GM19035 (cell line): ENCODE measurements at regions not wholly inside any gene's neighbourhood (a gene's known extent, or its start where the extent isn't known, plus 50 kb on each side); places are given as distances from the start of the nearest gene placed in this dataset.
"Not testable (repeated sequence)": the region's sequence is repeated elsewhere in the genome, so short reads cannot be mapped to it uniquely, and the experiment has no call there.

Experiments used
- ATAC-seq: cut with Tn5 transposase; IDR thresholded peaks from one replicate; pipeline ENCODE4 v1.9.1; 2021; ENCODE audit not compliant: unreplicated experiment

DNA sequence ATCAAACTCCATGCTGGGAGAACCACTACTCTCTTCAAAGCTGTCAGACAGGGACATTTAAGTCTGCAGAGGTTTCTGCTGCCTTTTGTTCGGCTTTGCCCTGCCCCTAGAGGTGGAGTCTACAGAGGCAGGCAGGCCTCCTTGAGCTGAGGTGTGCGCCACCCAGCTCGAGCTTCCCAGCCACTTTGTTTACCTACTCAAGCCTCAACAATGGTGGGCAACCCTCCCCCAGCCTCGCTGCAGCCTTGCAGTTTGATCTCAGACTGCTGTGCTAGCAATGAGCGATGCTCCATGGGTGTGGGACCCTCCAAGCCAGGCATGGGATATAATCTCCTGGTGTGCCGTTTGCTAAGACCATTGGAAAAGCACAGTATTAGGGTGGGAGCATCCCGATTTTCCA is 185.3 kb downstream of the COX18 start:
- not testable (repeated sequence) for ATAC-seq

GRCh38 chr4:72876946-72877345 is 192.6 kb downstream of the COX18 start:
- no peak for ATAC-seq

DNA sequence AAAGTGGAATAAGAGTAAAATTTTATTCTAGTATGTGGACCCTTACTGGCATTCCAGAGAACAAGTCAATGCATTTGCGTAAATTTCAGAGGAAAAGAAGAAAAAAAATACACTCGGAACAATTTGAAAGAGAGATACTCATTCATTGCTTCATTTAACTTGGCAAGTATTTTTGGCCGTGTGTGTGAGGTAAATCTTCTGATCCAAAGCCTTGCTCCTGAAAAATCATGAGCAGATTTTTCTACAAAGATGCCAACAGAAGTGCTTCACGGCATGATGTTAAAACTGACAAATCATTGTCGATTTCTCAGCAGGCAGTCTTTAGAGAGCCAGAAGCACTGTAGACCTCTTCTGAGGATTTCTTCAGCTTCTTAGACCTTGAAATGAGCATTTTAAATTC is 194.0 kb downstream of the COX18 start:
- ATAC-seq = no peak

GRCh38 chr4:72875138-72875537 is 194.4 kb downstream of the COX18 start:
- no peak for ATAC-seq

GRCh38 chr4:72864898-72865297 is 204.6 kb downstream of the COX18 start:
- ATAC-seq = no peak

DNA sequence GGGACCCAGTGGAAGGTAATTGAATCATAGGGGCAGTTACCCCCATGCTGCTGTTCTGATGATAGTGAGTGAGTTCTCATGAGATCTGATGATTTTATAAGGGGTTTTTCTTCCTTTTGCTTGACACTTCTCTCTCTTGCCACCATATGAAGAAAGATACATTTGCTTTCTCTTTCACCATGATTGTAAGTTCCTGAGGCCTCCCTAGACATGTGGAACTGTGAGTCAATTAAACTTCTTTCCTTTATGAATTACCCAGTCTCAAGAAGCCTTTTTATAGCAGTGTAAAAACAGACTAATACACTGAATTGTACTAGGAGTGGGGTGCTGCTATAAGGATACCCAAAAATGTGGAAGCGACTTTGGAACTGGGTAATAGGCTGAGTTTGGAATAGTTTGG is 205.2 kb downstream of the COX18 start:
- not testable (repeated sequence) for ATAC-seq

DNA sequence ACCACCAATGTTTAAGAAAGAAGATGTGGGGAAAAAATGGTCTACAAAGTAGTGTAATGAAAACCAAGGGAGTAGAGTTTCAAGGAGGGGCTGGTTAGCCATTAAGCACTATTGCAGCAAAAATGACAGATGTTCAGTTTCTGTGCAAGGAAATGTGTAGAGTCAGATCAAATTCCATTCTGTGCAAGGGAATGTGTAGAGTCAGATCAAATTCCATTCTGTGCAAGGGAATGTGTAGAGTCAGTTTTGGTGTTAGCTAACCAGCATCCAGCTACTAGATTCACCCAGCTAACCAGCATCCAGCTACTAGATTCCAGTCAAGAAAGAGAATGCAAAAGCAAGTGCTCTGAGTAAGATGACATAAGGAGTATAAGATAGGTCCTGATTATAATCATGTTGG is 208.8 kb downstream of the COX18 start:
- no peak for ATAC-seq

- ATAC-seq = no peak
Observed at GRCh38 chr4:72858328-72858727, 211.2 kb downstream of the COX18 start.

DNA sequence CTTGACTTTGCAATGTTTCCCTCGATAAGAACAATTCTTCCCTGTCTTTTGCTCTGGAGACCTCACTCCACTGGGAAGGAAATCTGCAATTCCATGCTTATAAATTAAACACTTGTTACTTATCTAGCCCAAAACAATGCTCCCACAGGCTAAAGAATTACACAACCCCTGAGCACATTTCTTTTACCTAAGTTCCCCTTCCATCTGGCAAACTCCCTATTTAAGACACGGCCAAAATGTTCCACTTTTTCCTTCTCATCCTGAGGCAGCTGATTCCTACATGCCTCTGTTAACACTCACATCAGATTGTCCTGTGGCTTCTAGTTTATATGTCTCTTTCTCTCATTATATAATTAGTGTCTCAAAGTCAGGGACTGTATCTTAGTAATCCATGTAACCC is 211.7 kb downstream of the COX18 start:
- no peak for ATAC-seq

GRCh38 chr4:72857216-72857615 is 212.3 kb downstream of the COX18 start:
- no peak for ATAC-seq

DNA sequence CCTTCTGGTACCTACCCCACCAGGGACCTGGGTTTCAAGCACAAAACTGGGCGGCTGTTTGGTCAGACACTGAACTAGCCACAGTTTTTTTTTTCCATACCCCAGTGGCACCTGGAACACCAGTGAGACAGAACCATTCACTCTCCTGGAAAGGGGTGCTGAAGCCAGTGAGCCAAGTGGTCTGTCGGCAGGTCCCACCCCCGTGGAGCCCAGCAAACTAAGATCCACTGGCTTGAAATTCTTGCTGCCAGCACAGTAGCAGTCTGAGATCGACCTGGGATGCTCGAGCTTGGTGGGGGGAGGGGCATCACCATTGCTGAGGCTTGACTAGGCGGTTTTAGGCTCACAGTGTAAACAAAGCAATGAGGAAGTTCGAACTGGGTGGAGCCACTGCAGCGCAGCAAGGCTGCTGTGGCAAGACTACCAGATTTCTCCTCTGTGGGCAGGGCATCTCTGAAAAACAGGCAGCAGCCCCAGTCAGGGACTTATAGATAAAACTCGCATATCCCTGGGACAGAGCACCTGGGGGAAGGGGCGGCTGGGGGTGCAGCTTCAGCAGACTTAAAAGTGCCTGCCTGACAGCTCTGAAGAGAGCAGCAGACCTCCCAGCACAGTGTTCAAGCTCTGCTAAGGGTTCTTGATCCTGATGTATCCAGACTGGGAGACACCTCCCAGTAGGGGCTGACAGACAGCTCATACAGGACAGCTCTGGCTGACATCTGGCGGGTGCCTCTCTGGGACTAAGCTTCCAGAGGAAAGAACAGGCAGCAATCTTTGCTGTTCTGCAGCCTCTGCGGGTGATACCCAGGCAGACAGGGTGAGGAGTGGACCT is 223.0 kb downstream of the COX18 start:
- ATAC-seq = no peak

GRCh38 chr4:72843466-72843865 is 226.1 kb downstream of the COX18 start:
- ATAC-seq = no peak

DNA sequence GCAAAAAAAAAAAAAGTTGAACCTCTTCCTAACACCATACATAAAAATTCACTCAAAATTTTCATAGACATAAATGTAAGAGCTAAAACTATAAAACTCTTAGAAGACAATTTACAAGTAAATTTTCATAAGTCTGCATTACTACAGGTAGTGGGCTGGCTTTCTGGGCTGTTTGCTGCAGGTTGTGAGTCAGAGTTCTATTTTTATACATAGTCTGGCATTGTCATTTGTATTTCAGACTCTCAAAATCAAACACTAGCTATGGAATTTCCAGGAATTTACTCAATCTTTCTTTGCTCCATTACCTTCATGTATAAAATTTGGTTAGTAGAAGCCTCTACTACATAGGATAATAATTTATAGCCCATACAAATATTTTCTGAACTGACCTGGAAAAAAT is 227.2 kb downstream of the COX18 start:
- no peak for ATAC-seq

GRCh38 chr4:72840166-72840565 is 229.3 kb downstream of the COX18 start:
- ATAC-seq = not testable (repeated sequence)

DNA sequence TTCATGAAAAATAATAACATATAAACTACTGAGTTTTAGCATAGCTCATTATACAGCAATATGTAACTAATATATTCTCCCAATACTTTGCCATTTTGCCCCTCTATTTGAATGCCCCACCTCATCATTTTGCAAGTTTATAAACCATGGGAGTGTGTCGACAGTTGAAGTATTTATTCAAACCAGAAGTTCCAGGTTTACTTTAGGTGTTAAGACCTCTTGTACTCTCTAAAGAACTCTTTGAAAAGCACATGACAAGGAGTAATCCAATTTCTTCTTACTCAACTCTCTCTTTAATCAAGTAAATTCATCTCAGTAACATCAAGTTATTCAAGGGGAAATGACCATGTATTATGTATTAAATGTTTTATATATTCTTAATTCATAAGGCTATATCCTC is 240.7 kb downstream of the COX18 start:
- no peak for ATAC-seq

- ATAC-seq = no peak
Observed at GRCh38 chr4:72827968-72828367, 241.5 kb downstream of the COX18 start.

DNA sequence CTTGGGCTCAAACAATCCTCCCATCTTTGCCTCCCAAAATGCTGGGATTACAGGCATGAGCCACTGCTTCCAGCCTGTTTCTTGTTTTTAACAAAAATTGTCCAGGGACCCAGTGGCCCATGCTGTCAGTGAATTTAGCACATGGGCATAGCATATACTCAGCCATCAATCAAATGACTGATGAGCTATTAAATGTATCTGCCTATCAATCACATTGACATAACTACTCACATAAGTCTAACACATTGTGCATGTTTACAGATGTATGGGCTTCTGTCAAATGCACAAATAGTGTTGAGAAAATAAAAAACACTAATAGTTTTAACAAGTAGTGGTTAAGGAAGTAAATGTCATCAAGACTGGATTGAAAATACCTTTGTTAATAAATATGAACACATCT is 249.4 kb downstream of the COX18 start:
- no peak for ATAC-seq

DNA sequence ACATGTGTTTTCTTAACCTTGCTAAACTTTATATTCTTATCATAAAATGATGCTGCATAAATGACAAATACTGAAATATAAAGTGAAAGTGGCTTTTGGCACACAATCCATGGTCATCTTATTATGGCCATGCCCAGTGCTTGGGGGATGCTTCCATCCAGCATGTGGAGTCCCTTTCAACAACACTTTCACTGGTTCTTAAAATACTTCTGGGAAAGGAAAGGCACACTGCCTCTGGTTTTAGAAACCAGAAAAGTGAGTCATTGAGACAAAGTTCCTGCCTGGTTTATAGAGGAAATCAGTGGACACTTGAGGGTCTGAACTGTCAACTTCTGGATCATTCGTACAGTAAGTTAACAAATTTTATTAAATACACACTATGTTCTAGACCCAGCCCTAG is 248.0 kb upstream of the ADAMTS3 start:
- no peak for ATAC-seq

GRCh38 chr4:72814241-72814640 is 245.2 kb upstream of the ADAMTS3 start:
- ATAC-seq = no peak

DNA sequence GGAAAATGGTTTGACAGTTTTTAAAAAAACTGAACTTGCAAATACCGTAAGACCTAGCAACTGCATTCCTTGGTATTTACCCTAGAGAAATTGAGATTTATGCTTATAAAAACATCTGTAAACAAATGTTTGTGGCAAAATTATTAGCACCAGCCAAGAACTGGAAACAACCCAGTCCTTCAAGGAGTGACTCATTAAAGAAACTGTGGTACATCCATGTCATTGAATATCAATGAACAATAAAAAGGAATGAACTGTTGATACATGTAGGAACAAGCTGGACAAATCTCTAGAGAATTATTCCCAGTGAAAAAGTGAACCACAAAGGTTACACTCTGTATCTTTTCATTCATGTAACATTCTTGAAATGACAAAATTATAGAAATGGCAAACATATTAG is 240.2 kb upstream of the ADAMTS3 start:
- no peak for ATAC-seq

DNA sequence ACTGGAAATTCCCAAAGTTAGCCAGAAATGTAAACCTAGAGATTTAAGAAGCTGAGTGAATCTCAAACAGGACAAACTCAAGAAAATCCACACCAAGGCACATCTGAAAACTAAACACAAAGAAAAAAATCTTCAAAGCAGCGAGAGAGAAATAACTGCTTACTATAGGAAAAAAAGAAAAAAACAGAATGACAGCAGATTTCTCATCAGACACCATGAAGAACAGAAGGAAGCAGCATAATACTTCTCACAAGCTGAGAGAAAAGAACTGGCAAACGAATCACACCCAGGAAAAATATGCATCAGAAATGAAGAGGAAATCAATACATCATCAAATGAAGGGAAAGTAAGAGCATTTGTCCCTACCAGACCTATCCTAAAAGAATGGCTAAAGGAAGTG is 236.3 kb upstream of the ADAMTS3 start:
- no peak for ATAC-seq

GRCh38 chr4:72797486-72797885 is 228.5 kb upstream of the ADAMTS3 start:
- no peak for ATAC-seq

GRCh38 chr4:72791054-72791453 is 222.0 kb upstream of the ADAMTS3 start:
- no peak for ATAC-seq
